ENCODE measurements at regions not wholly inside any gene's neighbourhood (a gene's known extent, or its start where the extent isn't known, plus 50 kb on each side); places are given as distances from the start of the nearest gene placed in this dataset.
A peak's percentile ranks its signal among the peaks of the same experiment; 100 is the strongest.

GRCh38 chr21:26412885-26413284, 160.2 kb downstream of the CYYR1 start:
- H3K4me3 ChIP-seq (ENCODE audit: extremely low read depth, insufficient read depth, low read length, poor library complexity, severe bottlenecking) = no peak overlapping the region
- 50 to 83% methylated on average over 1 to 2 of the region's 3 CpGs for WGBS, 2 experiments (ENCODE audit: insufficient coverage in 2 of 2)
- H3K4me1 ChIP-seq (ENCODE audit: control insufficient read depth, insufficient read depth, low read length, poor library complexity, severe bottlenecking) = no peaks in the 10 kb centered on the region
- H3K27ac ChIP-seq (ENCODE audit: low read depth, low read length, severe bottlenecking) = no peak overlapping the region
- H3K36me3 ChIP-seq (ENCODE audit: control insufficient read depth, insufficient read depth, low read length) = no peaks in the 10 kb centered on the region
- no peaks in the 10 kb centered on the region for H3K9me3 ChIP-seq (ENCODE audit: control insufficient read depth, low read length)

GRCh38 chr21:26409735-26410134, 163.4 kb downstream of the CYYR1 start:
- no peaks in the 10 kb centered on the region for H3K36me3 ChIP-seq (ENCODE audit: control insufficient read depth, insufficient read depth, low read length)
- H3K4me3 ChIP-seq (ENCODE audit: extremely low read depth, insufficient read depth, low read length, poor library complexity, severe bottlenecking) = no peak overlapping the region
- peaks cover 9% of the 10 kb centered on the region for H3K4me1 ChIP-seq (ENCODE audit: control insufficient read depth, insufficient read depth, low read length, poor library complexity, severe bottlenecking)
- 83 to 94% methylated on average over 3 of the region's 4 CpGs for WGBS, 2 experiments (ENCODE audit: insufficient coverage in 2 of 2)
- no peaks in the 10 kb centered on the region for H3K9me3 ChIP-seq (ENCODE audit: control insufficient read depth, low read length)
- no peak overlapping the region for H3K27ac ChIP-seq (ENCODE audit: low read depth, low read length, severe bottlenecking)

DNA sequence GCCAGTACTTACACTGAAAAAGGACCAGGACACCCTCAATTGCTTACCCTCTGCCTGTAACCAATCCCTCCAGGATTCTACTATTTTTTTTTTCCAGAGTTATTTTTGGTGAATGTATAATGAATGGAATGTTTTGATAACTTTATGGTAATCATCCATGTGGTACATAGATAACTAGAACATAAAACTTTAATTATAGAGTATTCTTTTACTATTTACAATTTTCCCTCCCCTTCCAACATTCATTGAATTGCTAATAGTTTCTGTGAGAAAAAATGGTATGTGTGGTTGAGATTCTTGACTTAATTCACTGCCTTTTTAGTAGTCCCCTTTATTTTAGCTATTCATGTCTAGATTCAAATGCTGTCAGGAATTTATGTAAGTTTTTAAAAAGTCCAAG, 164.6 kb downstream of the CYYR1 start:
- Histone ChIP-seq H3K36me3 (ENCODE audit: control insufficient read depth, insufficient read depth, low read length) (no peaks in the 10 kb centered on the region), H3K27ac (ENCODE audit: low read depth, low read length, severe bottlenecking) (no peak overlapping the region), H3K4me1 (ENCODE audit: control insufficient read depth, insufficient read depth, low read length, poor library complexity, severe bottlenecking) (peaks cover 9% of the 10 kb centered on the region), H3K4me3 (ENCODE audit: extremely low read depth, insufficient read depth, low read length, poor library complexity, severe bottlenecking) (no peak overlapping the region), H3K9me3 (ENCODE audit: control insufficient read depth, low read length) (no peaks in the 10 kb centered on the region)

DNA sequence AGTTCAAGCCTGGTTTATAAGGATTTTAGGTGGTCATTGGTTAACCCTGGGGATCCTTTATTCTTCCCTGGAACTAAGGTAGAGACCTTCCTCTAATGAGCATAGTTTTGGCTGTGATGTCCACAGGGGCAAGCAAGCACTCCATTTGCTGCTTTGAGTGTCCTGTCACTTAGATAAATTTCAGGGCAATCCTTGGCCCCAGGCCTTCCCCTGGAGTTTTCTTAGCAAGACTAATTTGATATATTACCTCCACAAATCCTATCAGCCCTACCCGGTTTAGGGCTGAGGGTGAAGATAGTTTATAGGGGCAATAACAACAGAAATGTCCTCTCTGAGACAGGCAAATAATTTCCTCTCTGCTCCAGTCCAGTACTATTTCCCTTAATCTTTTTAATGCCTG, 166.6 kb downstream of the CYYR1 start:
- WGBS, 2 experiments (ENCODE audit: insufficient coverage in 2 of 2) = no CpG with 5 or more reads among the region's 1 CpG
- H3K27ac ChIP-seq (ENCODE audit: low read depth, low read length, severe bottlenecking) = peak overlapping the region; percentile 67
- no peaks in the 10 kb centered on the region for H3K9me3 ChIP-seq (ENCODE audit: control insufficient read depth, low read length)
- no peaks in the 10 kb centered on the region for H3K36me3 ChIP-seq (ENCODE audit: control insufficient read depth, insufficient read depth, low read length)
- H3K4me3 ChIP-seq (ENCODE audit: extremely low read depth, insufficient read depth, low read length, poor library complexity, severe bottlenecking) = no peak overlapping the region
- H3K4me1 ChIP-seq (ENCODE audit: control insufficient read depth, insufficient read depth, low read length, poor library complexity, severe bottlenecking) = peaks cover 9% of the 10 kb centered on the region

DNA sequence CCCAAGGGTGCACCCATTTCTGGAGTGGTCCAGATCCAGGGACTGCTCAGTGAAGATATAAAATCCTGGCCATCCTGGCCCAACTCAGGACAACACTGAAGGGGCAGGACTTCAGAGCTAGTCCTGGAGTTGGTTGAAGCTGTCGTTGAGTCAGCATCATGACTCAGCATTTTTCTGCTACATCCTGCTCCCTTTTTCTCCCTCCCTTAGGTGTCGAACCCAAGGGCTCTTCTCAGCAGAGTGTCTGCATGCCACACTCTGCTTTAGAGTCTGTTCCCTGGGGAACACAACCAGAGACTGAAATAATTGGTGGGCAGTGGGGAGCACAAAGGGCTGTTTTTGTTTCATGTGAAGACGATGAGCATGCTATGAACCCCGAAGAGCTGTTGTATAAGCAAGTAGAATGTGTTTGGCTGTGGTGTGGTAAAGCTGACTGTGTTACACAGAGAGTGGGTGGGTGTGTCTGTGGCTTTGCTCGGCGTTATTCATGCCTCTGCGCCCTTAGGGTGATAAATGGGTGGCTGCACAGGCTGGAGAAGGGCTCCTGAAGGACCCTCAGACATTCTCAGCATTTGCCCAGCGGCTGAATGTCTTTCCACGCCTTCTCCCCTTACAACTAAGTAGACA, 167.2 kb downstream of the CYYR1 start:
- Histone ChIP-seq H3K9me3 (ENCODE audit: control insufficient read depth, low read length) (peaks cover 2% of the 10 kb centered on the region), H3K27ac (ENCODE audit: low read depth, low read length, severe bottlenecking) (peak overlapping the region; percentile 67), H3K4me1 (ENCODE audit: control insufficient read depth, insufficient read depth, low read length, poor library complexity, severe bottlenecking) (peaks cover 9% of the 10 kb centered on the region), H3K36me3 (ENCODE audit: control insufficient read depth, insufficient read depth, low read length) (no peaks in the 10 kb centered on the region), H3K4me3 (ENCODE audit: extremely low read depth, insufficient read depth, low read length, poor library complexity, severe bottlenecking) (no peak overlapping the region)
- WGBS, 2 experiments (ENCODE audit: insufficient coverage in 2 of 2) = 84 to 89% methylated on average over 3 to 4 of the region's 9 CpGs

DNA sequence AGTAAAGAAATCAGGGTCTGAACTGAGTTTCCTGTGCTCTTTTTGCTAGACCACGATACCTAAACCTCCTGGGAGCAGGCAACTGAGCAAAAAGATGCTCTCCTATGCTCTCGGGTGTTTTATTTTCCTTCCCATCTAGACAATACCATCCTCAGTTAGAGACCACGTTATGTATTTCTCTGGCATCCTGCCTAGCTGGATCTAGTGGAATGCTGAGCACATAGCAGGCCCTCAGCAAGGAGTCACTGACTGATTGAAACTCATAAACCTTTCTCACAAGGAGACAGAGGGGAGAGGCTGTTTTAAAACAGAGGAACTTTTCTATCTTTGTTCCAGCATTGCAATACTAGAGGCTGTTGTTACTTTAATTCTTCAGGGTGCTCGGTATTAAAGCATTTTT, 168.0 kb downstream of the CYYR1 start:
- H3K9me3 ChIP-seq (ENCODE audit: control insufficient read depth, low read length) = peaks cover 4% of the 10 kb centered on the region
- H3K4me3 ChIP-seq (ENCODE audit: extremely low read depth, insufficient read depth, low read length, poor library complexity, severe bottlenecking) = no peak overlapping the region
- no peaks in the 10 kb centered on the region for H3K36me3 ChIP-seq (ENCODE audit: control insufficient read depth, insufficient read depth, low read length)
- peak overlapping the region; percentile 67 for H3K27ac ChIP-seq (ENCODE audit: low read depth, low read length, severe bottlenecking)
- peaks cover 9% of the 10 kb centered on the region for H3K4me1 ChIP-seq (ENCODE audit: control insufficient read depth, insufficient read depth, low read length, poor library complexity, severe bottlenecking)
- WGBS, 2 experiments (ENCODE audit: insufficient coverage in 2 of 2) = 81 to 84% methylated on average over 2 to 3 of the region's 4 CpGs

- H3K4me3 ChIP-seq (ENCODE audit: extremely low read depth, insufficient read depth, low read length, poor library complexity, severe bottlenecking) = no peak overlapping the region
- H3K36me3 ChIP-seq (ENCODE audit: control insufficient read depth, insufficient read depth, low read length) = no peaks in the 10 kb centered on the region
- WGBS, 2 experiments (ENCODE audit: insufficient coverage in 2 of 2) = 95 to 100% methylated on average over 6 to 7 of the region's 7 CpGs
- H3K4me1 ChIP-seq (ENCODE audit: control insufficient read depth, insufficient read depth, low read length, poor library complexity, severe bottlenecking) = peaks cover 9% of the 10 kb centered on the region
- no peak overlapping the region for H3K27ac ChIP-seq (ENCODE audit: low read depth, low read length, severe bottlenecking)
- H3K9me3 ChIP-seq (ENCODE audit: control insufficient read depth, low read length) = peaks cover 4% of the 10 kb centered on the region
Observed at GRCh38 chr21:26404288-26404687, 168.8 kb downstream of the CYYR1 start.

DNA sequence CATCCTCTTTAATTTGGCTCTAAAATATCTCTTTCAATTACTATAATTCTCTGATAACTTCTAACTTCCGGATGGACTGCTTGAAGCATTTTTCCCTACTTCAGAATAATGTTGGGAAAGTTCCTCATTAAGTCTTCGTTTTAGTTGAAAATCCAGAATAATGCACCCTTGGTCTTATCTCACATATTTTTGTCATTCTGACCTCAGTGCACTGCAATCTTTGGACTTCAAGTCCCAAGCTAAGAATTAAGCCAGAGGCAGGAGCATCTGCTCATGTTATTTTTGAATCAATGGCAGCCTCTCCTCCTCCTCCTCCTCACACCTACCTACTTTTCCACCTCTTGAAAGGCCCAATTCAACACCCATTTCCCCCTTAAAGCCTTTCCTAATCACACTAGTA, 169.8 kb downstream of the CYYR1 start:
- WGBS, 2 experiments (ENCODE audit: insufficient coverage in 2 of 2) = 88 to 100% methylated on average over 1 to 2 of the region's 2 CpGs
- Histone ChIP-seq H3K9me3 (ENCODE audit: control insufficient read depth, low read length) (peaks cover 7% of the 10 kb centered on the region), H3K27ac (ENCODE audit: low read depth, low read length, severe bottlenecking) (no peak overlapping the region), H3K4me3 (ENCODE audit: extremely low read depth, insufficient read depth, low read length, poor library complexity, severe bottlenecking) (no peak overlapping the region), H3K36me3 (ENCODE audit: control insufficient read depth, insufficient read depth, low read length) (no peaks in the 10 kb centered on the region), H3K4me1 (ENCODE audit: control insufficient read depth, insufficient read depth, low read length, poor library complexity, severe bottlenecking) (peaks cover 9% of the 10 kb centered on the region)

DNA sequence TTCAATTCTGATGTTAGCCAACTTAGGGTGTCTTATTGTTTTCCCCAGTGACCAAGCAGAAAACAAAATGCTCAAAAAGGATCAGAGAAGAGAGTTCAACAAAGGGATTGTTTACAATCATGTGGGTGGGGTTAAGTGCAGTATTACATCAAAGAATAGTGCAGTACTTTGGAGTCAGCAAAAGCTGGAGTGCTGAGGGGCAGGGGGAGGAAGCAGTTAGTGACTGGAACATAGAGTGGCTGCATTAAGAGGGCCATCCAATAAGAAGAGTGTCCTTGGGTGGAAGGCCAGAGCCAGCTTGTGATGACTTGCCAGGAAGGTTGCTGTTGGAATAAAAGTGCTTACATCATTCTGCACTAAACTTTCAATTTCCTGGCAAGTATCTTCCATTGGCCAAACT, 175.5 kb downstream of the CYYR1 start:
- Histone ChIP-seq H3K36me3 (ENCODE audit: control insufficient read depth, insufficient read depth, low read length) (no peaks in the 10 kb centered on the region), H3K4me1 (ENCODE audit: control insufficient read depth, insufficient read depth, low read length, poor library complexity, severe bottlenecking) (peaks cover 5% of the 10 kb centered on the region), H3K27ac (ENCODE audit: low read depth, low read length, severe bottlenecking) (no peak overlapping the region), H3K4me3 (ENCODE audit: extremely low read depth, insufficient read depth, low read length, poor library complexity, severe bottlenecking) (no peak overlapping the region), H3K9me3 (ENCODE audit: control insufficient read depth, low read length) (peaks cover 7% of the 10 kb centered on the region)

- H3K4me3 ChIP-seq (ENCODE audit: extremely low read depth, insufficient read depth, low read length, poor library complexity, severe bottlenecking) = no peak overlapping the region
- no peaks in the 10 kb centered on the region for H3K36me3 ChIP-seq (ENCODE audit: control insufficient read depth, insufficient read depth, low read length)
- peaks cover 19% of the 10 kb centered on the region for H3K4me1 ChIP-seq (ENCODE audit: control insufficient read depth, insufficient read depth, low read length, poor library complexity, severe bottlenecking)
- 95 to 100% methylated on average over 2 to 3 of the region's 7 CpGs for WGBS, 2 experiments (ENCODE audit: insufficient coverage in 2 of 2)
- H3K27ac ChIP-seq (ENCODE audit: low read depth, low read length, severe bottlenecking) = no peak overlapping the region
- H3K9me3 ChIP-seq (ENCODE audit: control insufficient read depth, low read length) = peaks cover 3% of the 10 kb centered on the region
Observed at GRCh38 chr21:26394341-26394740, 178.7 kb downstream of the CYYR1 start.

DNA sequence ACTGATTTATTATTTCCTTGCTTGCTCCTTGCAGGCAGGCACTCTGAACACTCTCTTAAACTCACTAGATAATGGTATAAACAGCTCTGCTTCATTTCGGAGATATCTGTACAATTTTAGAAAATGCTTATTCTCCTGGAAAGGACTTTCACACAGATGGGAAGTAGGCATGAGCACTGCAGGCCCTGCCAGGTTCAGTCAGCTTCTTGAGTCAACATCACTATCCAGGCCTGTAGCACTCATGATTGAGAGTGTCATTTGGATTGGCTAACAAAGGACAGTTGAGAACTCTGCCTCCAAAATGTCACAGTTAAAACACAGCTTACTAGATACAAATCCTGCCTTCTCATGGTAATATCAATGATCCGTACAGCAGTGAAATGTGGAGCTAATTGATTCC, 181.9 kb downstream of the CYYR1 start:
- Histone ChIP-seq H3K4me1 (ENCODE audit: control insufficient read depth, insufficient read depth, low read length, poor library complexity, severe bottlenecking) (peaks cover 19% of the 10 kb centered on the region), H3K9me3 (ENCODE audit: control insufficient read depth, low read length) (peaks cover 13% of the 10 kb centered on the region), H3K27ac (ENCODE audit: low read depth, low read length, severe bottlenecking) (no peak overlapping the region), H3K4me3 (ENCODE audit: extremely low read depth, insufficient read depth, low read length, poor library complexity, severe bottlenecking) (no peak overlapping the region), H3K36me3 (ENCODE audit: control insufficient read depth, insufficient read depth, low read length) (no peaks in the 10 kb centered on the region)
- WGBS, 2 experiments (ENCODE audit: insufficient coverage in 2 of 2) = 92 to 100% methylated on average over 1 to 2 of the region's 2 CpGs

Data from mesodermal cell (in vitro differentiated cells).